Ovary (tissue), 3 donors: ENCODE measurements at regions not wholly inside any gene's neighbourhood (a gene's known extent, or its start where the extent isn't known, plus 50 kb on each side); places are given as distances from the start of the nearest gene placed in this dataset.

Experiments used
- EP300 ChIP-seq: sonication (generic); formaldehyde crosslinking; IDR thresholded peaks from one replicate; pipeline ENCODE4 v1.6.1; 2017; ENCODE audit warnings: antibody characterized with exemption
- POLR2A ChIP-seq: fragments of 450-650 bp; IDR thresholded peaks from one replicate; pipeline ENCODE4 v1.6.1; 2017; ENCODE audit warnings: antibody characterized with exemption, mild to moderate bottlenecking, moderate library complexity
- TF ChIP-seq, protein P1 (sequence below), 3 donors: fragments of 450-650 bp in 2 of 3; fragments of 200-600 bp in 1 of 3; IDR thresholded peaks; one replicate each; pipeline versions ENCODE4 v1.5.1 to v1.8.0; 2016 to 2022; ENCODE audit warnings: antibody characterized with exemption in 3 of 3, mild to moderate bottlenecking in 1 of 3
- donor health status: DM: no; HTN: no; CAD: no.

DNA sequence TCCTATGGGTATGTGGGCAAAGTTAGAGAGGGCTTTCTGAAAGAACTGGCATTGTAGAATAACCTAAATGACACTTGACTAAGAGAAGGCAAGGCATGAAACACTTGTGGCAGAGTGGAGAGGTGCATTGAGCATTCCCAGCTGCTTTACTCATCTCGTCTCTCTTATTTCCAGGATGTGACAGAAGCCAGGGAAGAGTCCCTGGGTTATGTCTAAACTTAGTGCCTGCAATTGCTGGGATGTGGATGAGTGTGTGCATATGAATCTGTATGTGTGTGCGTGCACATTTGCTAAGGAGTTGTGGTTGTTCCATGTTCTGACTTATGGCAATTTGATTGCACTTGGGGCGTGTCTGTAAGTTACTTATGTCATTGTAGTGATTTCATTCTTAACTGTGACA is 1326.5 kb upstream of the B3GALT2 start:
- TF ChIP-seq, protein P1, sequence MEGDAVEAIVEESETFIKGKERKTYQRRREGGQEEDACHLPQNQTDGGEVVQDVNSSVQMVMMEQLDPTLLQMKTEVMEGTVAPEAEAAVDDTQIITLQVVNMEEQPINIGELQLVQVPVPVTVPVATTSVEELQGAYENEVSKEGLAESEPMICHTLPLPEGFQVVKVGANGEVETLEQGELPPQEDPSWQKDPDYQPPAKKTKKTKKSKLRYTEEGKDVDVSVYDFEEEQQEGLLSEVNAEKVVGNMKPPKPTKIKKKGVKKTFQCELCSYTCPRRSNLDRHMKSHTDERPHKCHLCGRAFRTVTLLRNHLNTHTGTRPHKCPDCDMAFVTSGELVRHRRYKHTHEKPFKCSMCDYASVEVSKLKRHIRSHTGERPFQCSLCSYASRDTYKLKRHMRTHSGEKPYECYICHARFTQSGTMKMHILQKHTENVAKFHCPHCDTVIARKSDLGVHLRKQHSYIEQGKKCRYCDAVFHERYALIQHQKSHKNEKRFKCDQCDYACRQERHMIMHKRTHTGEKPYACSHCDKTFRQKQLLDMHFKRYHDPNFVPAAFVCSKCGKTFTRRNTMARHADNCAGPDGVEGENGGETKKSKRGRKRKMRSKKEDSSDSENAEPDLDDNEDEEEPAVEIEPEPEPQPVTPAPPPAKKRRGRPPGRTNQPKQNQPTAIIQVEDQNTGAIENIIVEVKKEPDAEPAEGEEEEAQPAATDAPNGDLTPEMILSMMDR (IDR thresholded peaks at IDR 0.05): no peak
- no peak for TF ChIP-seq POLR2A
- TF ChIP-seq EP300: no peak
